ENCODE measurements at regions not wholly inside any gene's neighbourhood (a gene's known extent, or its start where the extent isn't known, plus 50 kb on each side); places are given as distances from the start of the nearest gene placed in this dataset.

DNA sequence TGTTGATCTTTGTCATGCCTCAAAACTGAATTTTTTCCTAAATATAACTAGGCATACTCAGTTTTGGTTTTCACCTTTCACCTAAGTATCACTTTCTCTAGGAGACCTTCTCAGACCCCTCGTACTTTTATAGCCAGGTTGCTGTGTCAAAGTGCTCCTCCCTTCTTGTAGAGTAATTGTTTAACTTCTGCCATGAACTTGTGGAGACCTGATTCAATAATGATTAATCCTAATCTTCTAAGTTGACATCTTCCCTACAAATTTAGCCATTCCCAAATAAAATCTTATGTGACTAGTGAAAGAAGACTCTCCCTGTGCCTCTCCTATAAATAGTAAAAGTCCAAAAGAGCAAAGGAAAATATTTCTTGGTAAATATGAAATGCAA is 159.8 kb downstream of the SPATA31D1 start:
- TF ChIP-seq, protein P1, sequence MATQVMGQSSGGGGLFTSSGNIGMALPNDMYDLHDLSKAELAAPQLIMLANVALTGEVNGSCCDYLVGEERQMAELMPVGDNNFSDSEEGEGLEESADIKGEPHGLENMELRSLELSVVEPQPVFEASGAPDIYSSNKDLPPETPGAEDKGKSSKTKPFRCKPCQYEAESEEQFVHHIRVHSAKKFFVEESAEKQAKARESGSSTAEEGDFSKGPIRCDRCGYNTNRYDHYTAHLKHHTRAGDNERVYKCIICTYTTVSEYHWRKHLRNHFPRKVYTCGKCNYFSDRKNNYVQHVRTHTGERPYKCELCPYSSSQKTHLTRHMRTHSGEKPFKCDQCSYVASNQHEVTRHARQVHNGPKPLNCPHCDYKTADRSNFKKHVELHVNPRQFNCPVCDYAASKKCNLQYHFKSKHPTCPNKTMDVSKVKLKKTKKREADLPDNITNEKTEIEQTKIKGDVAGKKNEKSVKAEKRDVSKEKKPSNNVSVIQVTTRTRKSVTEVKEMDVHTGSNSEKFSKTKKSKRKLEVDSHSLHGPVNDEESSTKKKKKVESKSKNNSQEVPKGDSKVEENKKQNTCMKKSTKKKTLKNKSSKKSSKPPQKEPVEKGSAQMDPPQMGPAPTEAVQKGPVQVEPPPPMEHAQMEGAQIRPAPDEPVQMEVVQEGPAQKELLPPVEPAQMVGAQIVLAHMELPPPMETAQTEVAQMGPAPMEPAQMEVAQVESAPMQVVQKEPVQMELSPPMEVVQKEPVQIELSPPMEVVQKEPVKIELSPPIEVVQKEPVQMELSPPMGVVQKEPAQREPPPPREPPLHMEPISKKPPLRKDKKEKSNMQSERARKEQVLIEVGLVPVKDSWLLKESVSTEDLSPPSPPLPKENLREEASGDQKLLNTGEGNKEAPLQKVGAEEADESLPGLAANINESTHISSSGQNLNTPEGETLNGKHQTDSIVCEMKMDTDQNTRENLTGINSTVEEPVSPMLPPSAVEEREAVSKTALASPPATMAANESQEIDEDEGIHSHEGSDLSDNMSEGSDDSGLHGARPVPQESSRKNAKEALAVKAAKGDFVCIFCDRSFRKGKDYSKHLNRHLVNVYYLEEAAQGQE (IDR thresholded peaks at IDR 0.05; ENCODE audit: insufficient read depth in 1 of 2, low read depth in 2 of 2, low read length in 2 of 2), result no peak
- no peak for TF ChIP-seq POLR2AphosphoS5 (IDR thresholded peaks at IDR 0.05; ENCODE audit: low read depth, low read length)

Measured in PFSK-1 (cell line).